Colonic mucosa (tissue), 4 donors: ENCODE measurements at regions not wholly inside any gene's neighbourhood (a gene's known extent, or its start where the extent isn't known, plus 50 kb on each side); places are given as distances from the start of the nearest gene placed in this dataset.

Experiments used
- DNase-seq: peaks from one replicate; pipeline ENCODE4 v3.0.0-alpha.2; 2020
- H3K27ac ChIP-seq: fragments of 200-600 bp; one replicate; pipeline ENCODE4 v1.8.0; 2021
- H3K27me3 ChIP-seq: fragments of 200-600 bp; one replicate; pipeline ENCODE4 v1.8.0; 2021
- H3K36me3 ChIP-seq: fragments of 200-600 bp; one replicate; pipeline ENCODE4 v1.8.0; 2021
- H3K4me1 ChIP-seq: fragments of 200-600 bp; one replicate; pipeline ENCODE4 v1.8.0; 2021; ENCODE audit warnings: mild to moderate bottlenecking
- H3K4me3 ChIP-seq: fragments of 200-600 bp; one replicate; pipeline ENCODE4 v1.8.0; 2021
- H3K9ac ChIP-seq, 2 donors: one replicate each; pipeline ENCODE4 v1.7.0; 2013; ENCODE audit warnings: control low read depth in 2 of 2, low read depth in 2 of 2, low read length in 2 of 2
- H3K9me3 ChIP-seq: fragments of 200-600 bp; one replicate; pipeline ENCODE4 v1.8.0; 2021
- CTCF ChIP-seq: fragments of 200-600 bp; IDR thresholded peaks from one replicate; pipeline ENCODE4 v1.8.0; 2022; ENCODE audit warnings: antibody characterized with exemption, mild to moderate bottlenecking
- intact Hi-C: fragments of 100-400 bp; cut with DNase I; formaldehyde crosslinking; loops from one replicate; pipeline ENCODE4 v1.14.1; 2022
- donor health status: healthy.
- donor health status: DM: no; HTN: no; CAD: no.
- donor health status: DM: no; HTN: no; CAD: no.

GRCh38 chr2:129902731-129903585 is 76.5 kb upstream of the RAB6C start:
- Histone ChIP-seq H3K36me3 (no peaks in the 10 kb centered on the region), H3K27me3 (no peaks in the 10 kb centered on the region), H3K4me1 (no peaks in the 10 kb centered on the region), H3K9me3 (no peaks in the 10 kb centered on the region), H3K4me3 (no peak overlapping the region), H3K9ac (no peak overlapping the region), H3K27ac (no peak overlapping the region)
- intact Hi-C loops, result no loop called here
- TF ChIP-seq CTCF, result no peak
- peak; percentile 9 for DNase-seq

DNA sequence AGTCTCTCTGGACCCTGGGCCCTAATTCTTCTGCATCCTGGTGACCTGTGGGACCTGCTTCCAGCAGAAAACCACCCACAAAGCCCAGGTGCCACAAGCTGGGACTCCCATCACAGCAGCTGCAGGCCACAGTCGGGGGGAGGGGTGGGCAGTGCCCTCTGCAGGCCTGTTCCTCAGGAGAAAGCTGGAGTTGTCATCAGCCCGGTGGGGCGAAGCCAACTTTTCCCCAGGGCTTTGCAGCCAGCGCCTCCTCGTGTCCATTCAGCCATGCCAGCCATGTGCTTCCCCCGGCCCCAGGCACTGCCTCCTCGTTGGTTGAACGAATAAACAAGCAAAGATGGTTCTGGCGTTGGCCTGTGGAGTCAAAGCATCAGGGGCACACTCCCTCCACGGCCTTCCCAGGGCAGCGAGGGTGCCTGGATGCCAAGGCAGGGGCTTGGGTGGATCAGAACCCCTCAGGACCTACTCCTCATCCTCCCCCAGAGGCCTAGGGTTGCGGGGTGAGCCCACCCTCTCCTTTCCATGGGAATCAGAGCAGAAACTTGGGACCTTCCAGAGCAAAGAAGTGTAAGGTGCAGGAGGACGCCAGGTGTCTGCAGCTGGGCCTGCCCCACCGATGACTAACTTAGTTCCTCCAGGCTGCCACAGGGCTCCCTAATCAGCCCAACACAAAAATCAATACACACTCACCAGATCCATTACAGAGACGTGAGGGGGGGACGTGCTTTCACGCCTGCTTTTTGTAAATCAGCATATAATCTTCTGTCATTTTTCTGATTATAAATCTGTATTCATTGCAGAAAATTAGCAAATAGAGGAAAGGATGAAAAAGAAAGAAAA is 75.7 kb upstream of the RAB6C start:
- H3K27me3 ChIP-seq, result no peaks in the 10 kb centered on the region
- peak; percentile 13 for DNase-seq
- H3K4me3 ChIP-seq, result no peak overlapping the region
- no peaks in the 10 kb centered on the region for H3K36me3 ChIP-seq
- no peaks in the 10 kb centered on the region for H3K4me1 ChIP-seq
- TF ChIP-seq CTCF, result no peak
- intact Hi-C loops, result no loop called here
- H3K9ac ChIP-seq, result no peak overlapping the region
- H3K9me3 ChIP-seq, result no peaks in the 10 kb centered on the region
- no peak overlapping the region for H3K27ac ChIP-seq

- intact Hi-C loops, result no loop called here
- H3K36me3 ChIP-seq, result no peaks in the 10 kb centered on the region
These were observed 74.7 kb upstream of the RAB6C start for GRCh38 chr2:129904532-129905446.

DNA sequence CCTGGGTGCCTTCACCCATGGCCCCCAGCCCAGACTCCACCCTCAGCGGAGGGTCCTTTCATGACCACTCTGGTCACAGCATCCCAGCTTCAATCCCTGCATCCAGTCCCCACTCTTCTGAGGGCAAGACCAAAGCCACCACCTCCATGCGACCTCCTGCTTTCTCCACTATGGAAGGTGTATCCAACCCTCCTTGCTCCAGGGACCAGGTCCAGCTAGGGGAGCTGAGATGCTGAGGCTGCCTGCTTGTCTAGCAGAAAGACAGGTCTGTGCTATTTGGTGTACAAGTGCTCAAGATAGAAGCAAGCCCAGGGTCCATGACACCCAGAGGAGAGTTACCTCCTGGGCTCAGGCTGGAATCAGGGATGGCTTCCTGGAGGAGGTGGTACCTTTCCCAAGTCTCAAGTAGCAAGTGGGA is 73.8 kb upstream of the RAB6C start:
- Histone ChIP-seq H3K9me3 (no peaks in the 10 kb centered on the region), H3K27me3 (no peaks in the 10 kb centered on the region), H3K9ac (no peak overlapping the region), H3K4me3 (no peak overlapping the region), H3K4me1 (no peaks in the 10 kb centered on the region), H3K36me3 (no peaks in the 10 kb centered on the region), H3K27ac (no peak overlapping the region)
- intact Hi-C loops, result no loop called here
- TF ChIP-seq CTCF, result no peak
- no peak for DNase-seq

More at GRCh38 chr2:129904532-129905446, 74.7 kb upstream of the RAB6C start:
- no peak for TF ChIP-seq CTCF
- Histone ChIP-seq H3K4me1 (no peaks in the 10 kb centered on the region), H3K4me3 (no peak overlapping the region), H3K9me3 (no peaks in the 10 kb centered on the region), H3K27me3 (no peaks in the 10 kb centered on the region), H3K27ac (no peak overlapping the region), H3K9ac (no peak overlapping the region)
- no peak for DNase-seq
